ENCODE measurements at regions not wholly inside any gene's neighbourhood (a gene's known extent, or its start where the extent isn't known, plus 50 kb on each side); places are given as distances from the start of the nearest gene placed in this dataset.

- POLR2A ChIA-PET, result no interaction called here
- no peak overlapping the region for H2AFZ ChIP-seq (ENCODE audit: control insufficient read depth, low read depth, low read length)
- intact Hi-C loops (cut with micrococcal nuclease; ENCODE audit: unreplicated experiment), result no loop called here
- H3K27ac ChIP-seq (ENCODE audit: control insufficient read depth, insufficient read depth), result no peak overlapping the region
- H3K4me3 ChIP-seq, result no peak overlapping the region
- in situ Hi-C loops (cut with MboI), result no loop called here
- no TSS peak for BruUV-seq (replicated peaks)
- no peak overlapping the region for H3K4me2 ChIP-seq (ENCODE audit: control insufficient read depth, insufficient read depth)
- SMC1A ChIA-PET (ENCODE audit: uncharacterized antibody, unreplicated experiment), result no interaction called here
- H3K79me2 ChIP-seq (ENCODE audit: control insufficient read depth, insufficient read depth, low read length), result no peaks in the 10 kb centered on the region
- no peaks in the 10 kb centered on the region for H4K20me1 ChIP-seq (ENCODE audit: control insufficient read depth, insufficient read depth)
- 24% methylated on average over 2 of the region's 2 CpGs for WGBS (ENCODE audit: insufficient coverage, insufficient replicate concordance, low lambda C conversion rate, missing lambda C conversion rate)
- H3K9me3 ChIP-seq (replicated peaks; ENCODE audit: control insufficient read depth, insufficient read depth, low read length), result no peaks in the 10 kb centered on the region
- H3K27me3 ChIP-seq (replicated peaks in 1 of 2; ENCODE audit: control insufficient read depth in 2 of 2, insufficient read depth in 2 of 2, low read length in 1 of 2), result no peaks in the 10 kb centered on the region
- no peaks in the 10 kb centered on the region for H3K36me3 ChIP-seq (ENCODE audit: control insufficient read depth in 2 of 2, insufficient read depth in 2 of 2, low read length in 1 of 2)
- CTCF ChIA-PET, result interaction anchor here (1.8 kb wide), 1 partner anchor 70 kb away, joined by 5 read pairs; no protein-coding TSS in a partner anchor
- RAD21 ChIA-PET (ENCODE audit: unreplicated experiment), result no interaction called here
- DNase-seq (ENCODE audit: low read depth, low spot score) (no peak), ATAC-seq (no peak), FAIRE-seq (no peak)
- no peak overlapping the region for H3K9ac ChIP-seq (ENCODE audit: control insufficient read depth, insufficient read depth, low read length)
- no peaks in the 10 kb centered on the region for H3K4me1 ChIP-seq (ENCODE audit: control insufficient read depth, insufficient read depth, low read length)
- TF ChIP-seq PAX5 (IDR thresholded peaks at IDR 0.05; ENCODE audit: borderline replicate concordance, low read depth, low read length) (no peak), HDAC2 (IDR thresholded peaks at IDR 0.05) (no peak), NRF1 (conservative IDR thresholded peaks at IDR 0.05; ENCODE audit: low read depth, low read length) (no peak), CREB1 (IDR thresholded peaks at IDR 0.05; ENCODE audit: low read depth) (no peak), WRNIP1 (IDR thresholded peaks at IDR 0.05; ENCODE audit: borderline replicate concordance, low read depth, low read length) (no peak), CHD4 (IDR thresholded peaks at IDR 0.05) (no peak), SUPT20H (IDR thresholded peaks at IDR 0.05; ENCODE audit: borderline replicate concordance, control insufficient read depth, low read depth, low read length) (no peak), NR2F1 (conservative IDR thresholded peaks at IDR 0.05) (no peak), HCFC1 (IDR thresholded peaks at IDR 0.05; ENCODE audit: low read length) (no peak), TBL1XR1 (IDR thresholded peaks at IDR 0.05; ENCODE audit: low read depth, low read length) (no peak), BRCA1 (IDR thresholded peaks at IDR 0.05; ENCODE audit: low read depth, low read length) (no peak)
- TF ChIP-seq, protein P1, sequence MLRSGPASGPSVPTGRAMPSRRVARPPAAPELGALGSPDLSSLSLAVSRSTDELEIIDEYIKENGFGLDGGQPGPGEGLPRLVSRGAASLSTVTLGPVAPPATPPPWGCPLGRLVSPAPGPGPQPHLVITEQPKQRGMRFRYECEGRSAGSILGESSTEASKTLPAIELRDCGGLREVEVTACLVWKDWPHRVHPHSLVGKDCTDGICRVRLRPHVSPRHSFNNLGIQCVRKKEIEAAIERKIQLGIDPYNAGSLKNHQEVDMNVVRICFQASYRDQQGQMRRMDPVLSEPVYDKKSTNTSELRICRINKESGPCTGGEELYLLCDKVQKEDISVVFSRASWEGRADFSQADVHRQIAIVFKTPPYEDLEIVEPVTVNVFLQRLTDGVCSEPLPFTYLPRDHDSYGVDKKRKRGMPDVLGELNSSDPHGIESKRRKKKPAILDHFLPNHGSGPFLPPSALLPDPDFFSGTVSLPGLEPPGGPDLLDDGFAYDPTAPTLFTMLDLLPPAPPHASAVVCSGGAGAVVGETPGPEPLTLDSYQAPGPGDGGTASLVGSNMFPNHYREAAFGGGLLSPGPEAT (IDR thresholded peaks at IDR 0.05; ENCODE audit: low read depth), result no peak
- TF ChIP-seq, protein P2, sequence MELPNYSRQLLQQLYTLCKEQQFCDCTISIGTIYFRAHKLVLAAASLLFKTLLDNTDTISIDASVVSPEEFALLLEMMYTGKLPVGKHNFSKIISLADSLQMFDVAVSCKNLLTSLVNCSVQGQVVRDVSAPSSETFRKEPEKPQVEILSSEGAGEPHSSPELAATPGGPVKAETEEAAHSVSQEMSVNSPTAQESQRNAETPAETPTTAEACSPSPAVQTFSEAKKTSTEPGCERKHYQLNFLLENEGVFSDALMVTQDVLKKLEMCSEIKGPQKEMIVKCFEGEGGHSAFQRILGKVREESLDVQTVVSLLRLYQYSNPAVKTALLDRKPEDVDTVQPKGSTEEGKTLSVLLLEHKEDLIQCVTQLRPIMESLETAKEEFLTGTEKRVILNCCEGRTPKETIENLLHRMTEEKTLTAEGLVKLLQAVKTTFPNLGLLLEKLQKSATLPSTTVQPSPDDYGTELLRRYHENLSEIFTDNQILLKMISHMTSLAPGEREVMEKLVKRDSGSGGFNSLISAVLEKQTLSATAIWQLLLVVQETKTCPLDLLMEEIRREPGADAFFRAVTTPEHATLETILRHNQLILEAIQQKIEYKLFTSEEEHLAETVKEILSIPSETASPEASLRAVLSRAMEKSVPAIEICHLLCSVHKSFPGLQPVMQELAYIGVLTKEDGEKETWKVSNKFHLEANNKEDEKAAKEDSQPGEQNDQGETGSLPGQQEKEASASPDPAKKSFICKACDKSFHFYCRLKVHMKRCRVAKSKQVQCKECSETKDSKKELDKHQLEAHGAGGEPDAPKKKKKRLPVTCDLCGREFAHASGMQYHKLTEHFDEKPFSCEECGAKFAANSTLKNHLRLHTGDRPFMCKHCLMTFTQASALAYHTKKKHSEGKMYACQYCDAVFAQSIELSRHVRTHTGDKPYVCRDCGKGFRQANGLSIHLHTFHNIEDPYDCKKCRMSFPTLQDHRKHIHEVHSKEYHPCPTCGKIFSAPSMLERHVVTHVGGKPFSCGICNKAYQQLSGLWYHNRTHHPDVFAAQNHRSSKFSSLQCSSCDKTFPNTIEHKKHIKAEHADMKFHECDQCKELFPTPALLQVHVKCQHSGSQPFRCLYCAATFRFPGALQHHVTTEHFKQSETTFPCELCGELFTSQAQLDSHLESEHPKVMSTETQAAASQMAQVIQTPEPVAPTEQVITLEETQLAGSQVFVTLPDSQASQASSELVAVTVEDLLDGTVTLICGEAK (IDR thresholded peaks at IDR 0.05; ENCODE audit: borderline replicate concordance), result no peak
- TF ChIP-seq, protein P3, sequence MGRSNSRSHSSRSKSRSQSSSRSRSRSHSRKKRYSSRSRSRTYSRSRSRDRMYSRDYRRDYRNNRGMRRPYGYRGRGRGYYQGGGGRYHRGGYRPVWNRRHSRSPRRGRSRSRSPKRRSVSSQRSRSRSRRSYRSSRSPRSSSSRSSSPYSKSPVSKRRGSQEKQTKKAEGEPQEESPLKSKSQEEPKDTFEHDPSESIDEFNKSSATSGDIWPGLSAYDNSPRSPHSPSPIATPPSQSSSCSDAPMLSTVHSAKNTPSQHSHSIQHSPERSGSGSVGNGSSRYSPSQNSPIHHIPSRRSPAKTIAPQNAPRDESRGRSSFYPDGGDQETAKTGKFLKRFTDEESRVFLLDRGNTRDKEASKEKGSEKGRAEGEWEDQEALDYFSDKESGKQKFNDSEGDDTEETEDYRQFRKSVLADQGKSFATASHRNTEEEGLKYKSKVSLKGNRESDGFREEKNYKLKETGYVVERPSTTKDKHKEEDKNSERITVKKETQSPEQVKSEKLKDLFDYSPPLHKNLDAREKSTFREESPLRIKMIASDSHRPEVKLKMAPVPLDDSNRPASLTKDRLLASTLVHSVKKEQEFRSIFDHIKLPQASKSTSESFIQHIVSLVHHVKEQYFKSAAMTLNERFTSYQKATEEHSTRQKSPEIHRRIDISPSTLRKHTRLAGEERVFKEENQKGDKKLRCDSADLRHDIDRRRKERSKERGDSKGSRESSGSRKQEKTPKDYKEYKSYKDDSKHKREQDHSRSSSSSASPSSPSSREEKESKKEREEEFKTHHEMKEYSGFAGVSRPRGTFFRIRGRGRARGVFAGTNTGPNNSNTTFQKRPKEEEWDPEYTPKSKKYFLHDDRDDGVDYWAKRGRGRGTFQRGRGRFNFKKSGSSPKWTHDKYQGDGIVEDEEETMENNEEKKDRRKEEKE (IDR thresholded peaks at IDR 0.05), result no peak
These were observed 80.1 kb upstream of the SRD5A2 start for GRCh38 chr2:31660812-31661335.

Measured in GM12878 (cell line).